ENCODE measurements at regions not wholly inside any gene's neighbourhood (a gene's known extent, or its start where the extent isn't known, plus 50 kb on each side); places are given as distances from the start of the nearest gene placed in this dataset.

DNA sequence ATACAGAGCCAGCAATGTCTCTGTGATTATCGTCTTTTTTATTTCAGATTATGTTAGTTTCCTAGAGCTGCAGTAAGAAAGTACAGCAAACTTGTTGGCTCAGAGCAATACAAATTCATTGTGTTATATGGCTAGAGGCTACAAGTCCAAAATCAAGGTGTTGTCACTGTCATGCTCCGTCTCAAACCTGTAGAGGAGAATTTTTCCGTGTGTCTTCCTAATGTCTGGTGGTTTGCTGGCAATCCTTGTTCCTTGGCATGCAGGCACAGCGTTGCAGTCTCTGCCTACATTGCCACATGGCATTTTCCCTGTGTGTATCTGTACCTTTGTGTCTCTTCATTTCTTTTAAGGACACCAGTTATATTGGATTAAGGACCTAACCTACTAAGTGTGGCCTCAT, 244.4 kb downstream of the LRRIQ3 start:
- no peak for DNase-seq

DNA sequence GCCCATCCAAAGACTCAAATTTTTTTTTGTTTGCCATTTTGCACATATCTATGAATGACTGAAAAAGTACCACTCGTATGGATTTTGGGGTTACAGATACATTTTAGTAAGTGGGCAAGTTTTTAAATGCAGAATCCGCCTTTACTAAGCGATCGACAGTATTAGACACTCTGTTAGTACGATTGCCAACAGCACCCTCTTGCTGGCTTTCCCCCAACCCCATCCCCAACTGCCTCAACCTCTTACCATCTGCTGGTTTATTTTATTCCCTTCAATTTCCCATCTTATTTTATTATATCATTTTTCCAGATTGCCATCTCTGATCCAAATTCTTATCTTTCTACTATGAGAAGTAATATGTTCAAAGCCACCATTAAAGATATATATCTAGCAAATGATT, 244.8 kb downstream of the LRRIQ3 start:
- DNase-seq: no peak

DNA sequence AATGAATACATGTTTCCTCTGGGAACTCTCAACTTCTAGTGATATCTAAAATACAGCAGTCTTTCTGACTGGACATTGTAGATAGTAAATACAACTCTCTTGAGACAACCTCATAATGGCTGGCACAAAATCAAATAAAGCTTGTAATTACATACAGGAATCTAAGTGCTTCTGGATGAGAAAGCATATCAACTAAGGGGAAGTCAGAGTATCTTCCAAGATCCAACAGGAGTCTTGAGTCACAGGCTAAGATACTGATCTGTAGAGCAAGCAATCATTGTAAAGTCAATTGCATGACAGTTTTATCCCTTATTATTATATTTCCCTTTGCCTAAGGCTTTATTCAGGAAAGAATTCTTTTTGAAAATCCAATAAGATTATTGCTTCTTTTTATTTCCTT, 249.9 kb downstream of the LRRIQ3 start:
- no peak for DNase-seq

DNA sequence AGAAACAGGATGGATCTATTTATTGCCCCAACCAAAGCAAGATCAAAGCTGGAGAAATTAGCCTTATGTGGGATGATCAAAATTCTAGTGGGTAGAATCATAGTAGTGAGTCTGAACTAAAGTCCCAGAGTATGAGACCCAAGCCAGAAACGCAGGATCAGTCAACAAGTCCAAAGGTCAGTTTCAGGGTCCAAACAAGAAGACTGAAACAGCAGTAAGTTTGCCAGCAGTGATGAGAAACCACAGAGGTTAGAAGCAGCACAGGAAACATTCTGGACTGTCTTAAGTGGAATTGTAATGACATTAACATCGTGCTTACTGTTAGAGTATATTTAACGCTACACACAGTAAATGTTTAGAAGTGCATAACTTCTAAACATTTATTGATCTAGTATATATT, 251.0 kb downstream of the LRRIQ3 start:
- DNase-seq: no peak

DNA sequence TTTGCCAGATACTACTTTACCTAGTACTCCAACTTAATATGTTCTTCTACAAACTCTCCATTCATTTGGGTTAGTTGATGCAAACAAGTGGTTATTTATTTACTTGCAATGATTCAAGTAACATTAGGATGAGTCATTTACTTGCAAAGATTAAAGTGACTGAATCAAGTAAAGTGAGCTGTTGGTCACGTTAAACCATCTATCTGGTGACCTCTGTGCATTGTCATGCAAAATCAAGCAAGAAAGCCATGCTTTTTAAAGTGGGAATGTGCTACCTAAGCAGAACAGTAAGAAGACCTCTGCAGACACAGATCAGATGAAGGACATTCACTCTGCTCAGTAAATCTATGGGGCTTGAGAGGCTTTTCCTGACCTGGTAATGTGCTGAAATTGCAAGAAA, 254.7 kb downstream of the LRRIQ3 start:
- no peak for DNase-seq

DNA sequence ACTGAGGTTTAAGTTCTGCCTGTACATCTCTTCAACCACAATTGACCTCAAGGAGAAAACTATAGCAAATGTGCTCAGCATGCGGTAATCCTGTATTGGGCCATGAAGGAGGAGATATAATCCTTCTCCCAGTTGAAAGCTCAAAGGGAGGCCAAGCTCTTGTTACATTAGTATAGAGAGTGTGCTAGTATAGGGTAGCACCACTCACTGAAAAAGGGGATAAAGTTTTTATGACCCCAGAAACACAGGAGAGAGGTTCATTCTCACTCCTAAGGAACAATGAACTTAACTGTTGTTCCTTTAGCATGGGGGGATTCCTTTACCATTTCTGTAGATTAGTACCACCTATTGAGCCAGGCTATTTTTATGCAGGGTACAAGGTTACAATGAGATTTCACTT, 267.7 kb downstream of the LRRIQ3 start:
- no peak for DNase-seq

DNA sequence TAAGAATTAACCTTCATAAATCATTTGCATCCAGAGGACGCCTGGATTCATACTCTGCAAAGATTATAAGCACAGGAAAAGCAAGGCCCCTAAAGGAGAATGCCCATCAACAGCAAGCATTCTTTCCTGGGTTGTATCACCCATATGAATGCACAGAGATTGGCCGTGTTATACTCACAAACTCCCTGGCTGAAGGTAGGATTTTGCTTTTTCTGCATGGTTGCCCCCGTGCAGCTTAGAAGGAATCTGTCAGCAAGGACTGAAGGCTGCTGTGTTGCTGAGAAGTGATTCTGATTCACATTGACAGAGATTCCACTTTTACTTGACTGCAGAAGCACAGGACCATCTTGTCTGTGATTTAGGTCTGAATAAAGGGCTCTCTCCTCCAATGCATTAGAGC, 283.0 kb downstream of the LRRIQ3 start:
- no peak for DNase-seq

DNA sequence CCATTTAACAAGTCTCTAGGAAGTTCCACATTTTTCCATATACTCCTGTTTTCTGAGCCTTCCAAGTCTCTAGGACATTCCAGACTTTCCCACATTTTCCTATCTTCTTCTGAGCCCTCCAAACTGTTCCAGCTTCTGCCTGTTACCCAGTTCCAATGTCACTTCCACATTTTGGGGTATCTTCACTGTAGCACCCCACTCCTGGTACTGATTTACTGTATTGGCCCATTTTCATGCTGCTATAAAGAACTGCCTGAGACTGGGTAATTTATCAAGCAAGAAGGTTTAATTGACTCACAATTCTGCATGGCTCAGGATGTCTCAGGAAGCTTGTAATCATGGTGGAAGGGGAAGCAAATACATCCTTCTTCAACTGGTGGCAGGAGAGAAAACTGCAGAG, 285.0 kb downstream of the LRRIQ3 start:
- no peak for DNase-seq

DNA sequence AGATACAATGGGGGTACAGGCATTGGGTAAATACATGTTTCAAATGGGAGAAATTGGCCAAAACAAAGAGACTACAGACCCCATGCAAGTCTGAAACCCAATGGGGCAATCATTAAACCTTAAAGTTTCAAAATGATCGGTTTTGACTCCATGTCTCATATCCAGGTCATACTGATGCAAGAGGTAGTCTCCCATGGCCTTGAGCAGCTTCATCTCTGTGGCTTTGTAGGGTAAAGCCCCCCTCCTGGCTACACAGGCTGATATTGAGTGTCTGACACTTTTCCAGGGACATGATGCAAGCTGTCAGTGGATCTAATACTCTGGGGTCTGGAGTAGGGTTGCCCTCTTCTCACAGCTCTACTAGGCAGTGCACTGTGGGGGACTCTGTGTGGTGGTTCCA, 286.1 kb downstream of the LRRIQ3 start:
- DNase-seq: no peak

DNA sequence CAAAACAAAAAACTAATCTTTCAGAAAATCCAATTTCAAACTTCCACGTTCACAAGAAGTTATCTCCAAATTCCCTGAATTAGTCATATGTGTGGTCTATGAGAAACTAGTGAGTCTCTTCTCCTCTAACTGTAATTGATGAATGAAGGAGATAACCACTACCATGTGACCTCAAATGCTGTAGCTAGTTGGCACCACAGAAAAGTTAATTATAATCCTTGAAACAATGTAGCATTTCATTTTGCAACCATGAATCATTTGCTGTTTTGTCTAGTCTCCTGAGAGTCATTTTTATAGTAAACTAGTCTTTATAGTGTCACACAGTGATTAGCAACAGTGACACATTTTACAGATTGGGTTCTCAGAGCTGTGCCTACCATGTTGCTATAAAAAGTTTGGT, 287.5 kb downstream of the LRRIQ3 start:
- DNase-seq: no peak

DNA sequence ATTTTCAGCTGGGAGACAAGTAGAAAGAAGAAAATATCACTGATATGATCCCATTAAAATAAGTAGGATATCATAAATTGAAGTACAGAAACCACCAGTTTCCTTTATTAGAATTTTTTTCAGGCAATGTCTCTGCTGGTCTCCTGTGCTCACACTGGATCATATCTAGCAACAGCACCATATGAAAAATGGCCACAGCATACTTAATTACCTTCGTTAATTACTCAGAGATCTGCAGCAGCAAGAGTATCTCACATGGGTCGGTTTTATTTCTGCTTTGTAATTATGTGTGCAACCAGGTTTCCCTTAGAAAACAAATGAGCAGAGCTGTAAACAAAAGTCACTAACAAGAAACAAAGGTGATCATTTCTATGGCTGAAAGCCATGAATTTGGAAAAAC, 287.9 kb downstream of the LRRIQ3 start:
- no peak for DNase-seq

DNA sequence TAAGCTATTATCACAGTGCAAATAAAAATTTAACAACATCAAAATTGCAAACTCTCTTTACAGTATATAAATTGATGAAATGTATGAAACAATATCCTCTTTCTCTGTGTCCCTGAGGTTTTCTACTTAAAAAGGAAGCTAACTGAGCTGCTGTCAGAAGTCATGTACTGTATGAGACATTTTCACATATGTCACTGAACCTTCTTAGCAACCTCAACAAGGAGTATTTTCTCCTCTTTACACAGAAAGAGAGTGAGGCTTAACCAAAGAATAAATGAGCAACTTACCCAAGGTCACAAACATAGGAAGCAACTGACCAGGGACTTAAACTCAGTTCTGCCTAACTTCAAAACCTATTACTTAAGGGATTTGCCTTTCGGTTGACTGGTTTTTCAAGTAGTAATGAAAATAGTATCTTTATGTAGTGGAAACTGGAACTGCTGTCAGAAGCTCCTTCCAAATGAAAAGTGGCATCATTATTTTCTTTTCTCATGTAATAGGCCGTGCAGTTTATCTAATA, 288.9 kb downstream of the LRRIQ3 start:
- no peak for DNase-seq

DNA sequence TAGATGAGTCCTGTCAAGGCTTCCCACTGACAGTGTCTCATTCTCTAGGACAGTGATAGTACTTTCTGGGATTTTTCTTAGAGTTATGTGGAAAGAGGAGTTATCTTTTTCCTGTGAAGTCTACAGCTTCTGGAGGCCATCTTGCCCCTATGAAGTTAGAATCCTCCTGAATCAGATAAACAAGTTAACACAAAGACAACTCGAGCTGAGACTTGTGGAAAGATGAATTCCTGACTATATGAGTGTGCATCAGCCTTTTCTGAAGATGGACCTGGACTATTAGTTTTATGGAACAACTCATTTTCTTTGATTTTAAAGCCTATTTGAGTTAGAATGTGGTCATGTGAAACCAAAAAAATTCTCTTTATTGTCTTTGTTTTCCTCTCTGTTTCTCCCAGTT, 290.9 kb downstream of the LRRIQ3 start:
- no peak for DNase-seq

DNA sequence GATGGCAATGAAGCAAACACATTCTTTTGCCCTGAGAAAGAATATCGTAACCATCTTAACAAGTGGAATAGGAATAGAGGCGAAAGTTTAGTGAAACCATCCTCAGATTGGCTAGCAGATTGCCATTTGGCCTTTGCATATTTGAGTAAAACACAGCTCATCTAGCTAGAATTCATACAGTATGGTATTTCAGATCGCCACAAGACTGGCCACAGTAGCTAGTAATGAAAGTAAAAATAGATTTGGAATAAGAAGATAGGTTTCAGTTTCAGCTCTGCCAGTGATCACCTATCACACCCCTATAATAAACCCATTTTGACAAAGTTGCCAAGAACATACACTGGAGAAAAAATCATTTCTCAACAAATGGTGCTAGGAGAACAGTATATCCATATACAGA, 294.9 kb downstream of the LRRIQ3 start:
- no peak for DNase-seq

DNA sequence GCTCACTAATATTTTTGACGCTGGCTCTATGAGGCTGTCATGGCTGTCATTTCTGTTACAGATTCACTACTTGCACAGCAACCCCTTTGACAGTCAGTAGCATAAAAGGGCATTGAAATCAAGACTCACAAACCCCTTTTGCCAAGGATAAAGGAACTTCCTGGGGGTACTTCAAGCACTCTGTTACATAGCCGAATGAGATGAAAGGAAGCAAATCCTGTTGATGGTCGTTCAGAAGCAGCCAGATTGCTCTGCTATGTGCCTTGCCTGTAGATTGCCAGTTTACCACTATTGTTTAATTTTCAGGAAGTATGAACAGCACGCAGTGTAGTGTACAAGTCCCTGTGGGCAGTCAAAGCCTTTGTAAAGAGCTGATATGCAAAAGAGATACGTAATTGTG, 296.2 kb downstream of the LRRIQ3 start:
- no peak for DNase-seq

DNA sequence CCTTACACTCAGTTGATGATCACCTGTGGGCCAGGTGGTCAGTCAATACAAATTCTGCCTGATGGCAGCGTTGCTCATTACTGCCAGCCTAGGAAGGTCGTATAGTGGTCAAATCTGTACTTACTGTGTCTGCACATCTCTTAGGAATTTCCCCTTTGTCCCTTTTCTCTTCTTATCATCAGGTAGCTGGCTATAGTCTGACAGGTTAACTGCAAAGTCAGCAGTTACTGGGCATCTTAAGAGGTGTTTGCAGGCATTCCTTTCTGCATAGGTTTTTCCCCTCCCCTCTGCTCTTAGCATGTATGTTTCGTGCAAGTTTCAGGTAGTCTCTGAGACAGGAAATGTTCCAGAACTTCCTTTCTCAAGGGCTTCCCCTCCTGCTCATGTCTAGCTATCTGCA, 298.7 kb downstream of the LRRIQ3 start:
- no peak for DNase-seq

DNA sequence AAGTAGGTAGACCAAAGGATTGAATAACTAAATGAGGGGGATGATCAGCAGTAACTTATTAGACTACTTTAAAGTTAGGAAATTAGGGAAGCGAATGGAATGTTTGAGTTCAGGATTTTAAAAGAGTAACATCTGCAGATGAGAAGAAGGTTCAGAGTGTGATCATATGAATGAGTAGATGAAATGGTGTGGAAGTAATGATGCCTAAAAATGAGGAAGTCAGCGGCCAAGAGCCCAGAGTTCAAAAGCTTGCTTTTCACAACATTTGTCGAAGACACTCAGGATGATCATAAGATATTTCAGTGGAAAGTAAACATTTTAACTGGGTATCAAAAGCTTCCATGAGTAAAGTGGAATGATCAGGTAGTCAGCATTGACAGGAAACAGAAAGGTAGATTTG, 299.4 kb downstream of the LRRIQ3 start:
- DNase-seq: no peak

DNA sequence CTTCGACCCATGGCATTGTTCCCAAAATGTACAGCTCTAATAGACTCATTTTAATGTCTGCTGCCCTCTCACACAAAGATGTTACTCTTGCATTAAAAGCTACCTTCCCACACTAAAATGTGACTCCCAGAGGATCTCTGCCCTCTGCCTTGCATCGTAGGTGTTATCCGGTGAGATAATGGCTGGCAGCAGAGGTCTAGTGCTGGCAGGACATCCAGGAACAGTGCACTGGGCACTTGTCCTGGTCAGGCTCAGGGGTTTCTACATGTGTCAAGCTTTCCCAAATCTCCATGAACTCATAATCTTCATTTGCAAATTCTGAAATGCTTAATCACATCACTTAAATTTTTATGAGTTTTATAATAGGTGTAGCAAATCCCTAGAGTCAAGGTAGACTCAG, 310.6 kb downstream of the LRRIQ3 start:
- DNase-seq: no peak

DNA sequence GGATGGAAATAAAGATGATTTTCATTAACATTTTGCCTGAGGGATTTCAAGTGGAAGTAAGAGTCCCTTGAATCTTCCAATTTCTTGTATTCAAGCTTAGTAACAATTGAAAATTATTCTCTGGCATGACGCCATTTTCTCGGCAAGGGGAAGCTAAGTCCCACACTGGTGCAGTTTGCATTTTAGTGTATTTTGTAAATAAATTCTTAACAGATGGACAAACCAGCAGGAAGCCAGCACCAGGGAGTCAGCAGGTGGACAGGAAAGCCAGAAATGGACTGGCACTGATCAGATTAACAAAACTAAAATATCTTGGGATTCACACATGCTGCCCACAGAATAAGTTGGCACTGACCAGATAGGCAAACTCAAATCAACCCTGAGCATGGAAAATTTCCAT, 311.3 kb downstream of the LRRIQ3 start:
- DNase-seq: no peak

DNA sequence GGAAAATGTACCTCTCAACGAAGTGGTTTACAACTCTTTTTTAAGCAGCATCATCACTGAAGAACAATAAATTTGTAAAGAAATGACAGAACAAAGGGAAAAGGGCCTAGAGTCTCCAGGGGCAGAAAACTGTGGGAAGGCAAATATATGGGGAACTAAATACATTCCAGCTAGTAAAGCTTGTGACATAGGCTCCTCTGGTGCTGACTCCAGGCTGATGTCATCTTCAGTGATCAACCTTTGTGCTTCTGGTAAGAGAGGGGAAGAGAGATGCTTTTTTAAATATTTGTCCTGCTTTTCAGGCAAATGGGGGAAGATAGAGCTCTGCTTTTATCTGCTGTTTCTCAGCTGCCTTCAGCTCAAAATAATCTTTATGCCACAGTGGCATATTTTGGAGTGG, 323.2 kb downstream of the LRRIQ3 start:
- no peak for DNase-seq

DNA sequence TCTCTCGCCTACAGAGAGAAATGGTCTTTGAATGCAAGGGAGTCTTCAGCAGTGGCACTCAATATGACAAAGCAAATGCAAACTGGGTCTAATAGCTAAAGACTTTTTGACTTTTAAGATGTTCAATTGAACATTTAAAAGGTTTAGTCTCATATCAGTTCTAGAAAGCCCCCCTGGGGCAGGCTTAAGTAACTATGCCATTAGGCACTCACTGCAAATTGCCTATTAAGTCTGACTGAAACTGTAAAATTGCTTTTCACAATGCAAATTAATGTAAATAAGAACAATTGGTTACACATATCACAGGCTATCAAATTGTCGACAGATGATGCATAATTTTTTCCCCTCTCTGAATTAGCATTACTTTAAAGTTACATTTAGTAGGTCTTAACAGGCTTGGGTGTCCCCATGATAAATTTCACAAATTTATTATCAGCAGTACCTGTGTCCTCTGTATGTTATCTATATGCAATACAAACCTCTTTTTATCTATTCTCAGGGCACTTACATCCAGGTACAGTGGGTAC, 329.1 kb downstream of the LRRIQ3 start:
- no peak for DNase-seq

DNA sequence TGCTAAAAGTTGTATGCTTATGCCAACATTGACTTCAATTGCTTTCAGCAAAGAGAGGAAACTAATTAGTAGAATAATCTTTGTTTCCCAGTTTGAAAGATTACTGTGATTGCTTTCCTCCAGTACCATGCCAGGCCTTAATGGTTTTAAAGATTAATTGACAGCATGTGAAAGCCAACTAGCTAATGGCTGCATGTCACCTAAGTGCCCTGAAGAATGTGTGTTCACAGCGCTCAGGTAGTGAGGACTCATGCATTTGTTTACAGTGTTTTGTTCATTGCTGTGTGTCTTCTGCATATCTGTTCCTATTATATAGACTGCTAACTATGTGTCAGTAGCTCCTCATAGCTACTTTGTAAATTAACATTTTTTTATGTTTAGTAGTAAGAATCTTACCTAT, 335.6 kb downstream of the LRRIQ3 start:
- no peak for DNase-seq

DNA sequence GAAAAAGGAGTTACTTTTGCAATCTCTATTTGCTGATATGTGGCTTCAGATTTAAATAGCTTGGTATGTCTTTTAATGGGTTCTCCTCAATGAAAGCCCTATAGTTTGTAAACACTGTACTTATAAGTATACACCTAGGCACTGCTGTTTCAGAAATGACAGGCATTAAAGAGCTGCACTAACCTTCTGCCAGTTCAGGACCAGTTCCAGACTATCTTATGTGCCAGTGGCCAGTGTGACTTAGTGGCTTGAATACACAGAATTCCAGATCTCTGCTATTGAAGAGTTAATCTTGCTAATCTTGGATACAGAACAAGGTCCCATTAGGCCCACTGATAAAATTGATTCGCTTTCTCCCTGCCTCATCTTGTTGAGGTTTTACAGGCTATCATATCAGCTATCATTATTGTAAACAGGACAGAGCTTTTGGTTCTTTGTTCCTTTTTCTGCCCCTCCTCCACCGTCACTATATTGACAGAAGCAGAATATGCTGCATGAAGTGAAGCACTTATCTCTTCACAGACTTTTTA, 337.5 kb downstream of the LRRIQ3 start:
- no peak for DNase-seq

DNA sequence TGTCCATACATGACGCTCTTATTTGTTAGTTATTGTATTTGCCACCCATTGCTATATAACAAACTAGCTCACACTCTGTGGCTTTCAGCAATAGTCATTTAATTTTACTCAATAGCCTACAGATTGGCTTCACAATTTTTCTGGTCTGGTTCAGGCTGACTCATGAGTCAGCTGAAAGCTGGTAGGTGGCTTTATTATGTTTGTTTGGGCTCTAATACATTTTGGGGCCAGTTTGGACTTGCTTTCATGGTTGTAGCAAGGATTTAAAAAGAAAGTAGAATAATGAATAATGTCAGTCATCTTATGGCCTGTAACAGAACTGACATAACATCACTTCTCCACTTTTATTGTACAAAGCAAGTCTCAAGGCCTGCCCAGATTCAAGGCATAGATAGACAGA, 338.7 kb downstream of the LRRIQ3 start:
- DNase-seq: no peak

DNA sequence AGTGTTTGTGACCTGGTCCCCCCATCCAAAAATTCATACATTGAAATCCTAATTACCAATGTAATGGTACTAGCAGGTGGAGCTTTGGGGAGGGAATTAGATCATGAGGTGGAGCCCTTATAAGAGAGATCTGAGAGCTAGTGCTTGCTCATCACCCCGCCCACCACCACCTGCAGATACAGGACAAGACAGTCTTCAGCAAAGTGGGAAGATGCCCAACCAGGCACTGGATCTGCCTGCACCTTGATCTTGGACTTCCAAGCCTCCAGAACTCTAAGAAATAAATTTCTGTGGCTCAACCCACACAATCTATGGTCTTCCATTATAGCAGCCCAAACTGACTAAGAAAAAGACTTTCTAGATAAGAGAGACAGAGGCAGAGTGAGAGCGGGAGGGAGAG, 343.4 kb downstream of the LRRIQ3 start:
- no peak for DNase-seq

DNA sequence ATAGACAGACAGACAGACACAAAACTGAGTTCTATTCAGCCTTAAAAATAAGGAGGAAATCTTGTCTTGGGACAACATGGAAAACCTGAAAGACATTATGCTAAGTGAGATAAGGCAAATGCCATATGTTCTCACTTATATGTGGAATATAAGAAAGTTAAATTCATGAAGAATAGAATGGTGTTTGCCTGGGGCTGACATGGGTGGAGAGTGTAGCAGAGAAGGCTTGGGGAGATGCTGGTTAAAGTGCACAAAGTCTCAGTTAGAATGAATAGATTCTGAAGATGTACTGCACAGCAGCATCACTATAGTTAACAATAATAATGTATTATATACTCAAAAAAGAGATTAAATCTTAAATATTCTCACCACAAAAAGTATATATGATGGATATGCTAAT, 355.5 kb downstream of the LRRIQ3 start:
- no peak for DNase-seq

Data from HCEC 1CT (cell line).